ENCODE measurements at regions not wholly inside any gene's neighbourhood (a gene's known extent, or its start where the extent isn't known, plus 50 kb on each side); places are given as distances from the start of the nearest gene placed in this dataset.
"Not testable (repeated sequence)": the region's sequence is repeated elsewhere in the genome, so short reads cannot be mapped to it uniquely, and the experiment has no call there.

DNA sequence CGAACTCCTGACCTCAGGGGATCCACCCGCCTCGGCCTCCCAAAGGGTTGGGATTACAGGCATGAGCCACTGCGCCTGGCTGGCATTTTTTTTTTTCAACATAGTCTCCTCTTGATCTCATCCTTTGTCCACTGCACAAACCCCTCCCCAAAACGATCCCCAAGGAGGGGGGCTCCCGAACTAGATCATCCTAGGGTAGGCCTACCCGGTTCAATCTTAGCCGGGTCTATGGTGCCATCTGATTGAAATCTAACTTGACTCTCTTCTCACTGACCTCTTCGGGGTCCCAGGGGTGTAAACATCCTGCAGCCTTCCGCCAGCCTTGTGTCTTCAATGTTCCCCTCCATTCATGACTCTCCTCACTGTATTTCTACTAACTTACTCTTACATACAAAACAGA is 140.5 kb upstream of the CRHR1 start:
- no peak overlapping the region for H3K4me3 ChIP-seq (ENCODE audit: low read length in 2 of 2)
- no peak overlapping the region for H3K9ac ChIP-seq (ENCODE audit: low read depth, low read length, poor library complexity)
- no peak overlapping the region for H3K14ac ChIP-seq (ENCODE audit: low read length)
- no CpG with 5 or more reads among the region's 10 CpGs for WGBS, 2 donors (ENCODE audit: extremely low coverage in 2 of 2, insufficient read length in 2 of 2, insufficient replicate concordance in 1 of 2)
- H3K9me3 ChIP-seq (replicated peaks in 1 of 2; ENCODE audit: control insufficient read depth in 2 of 2, insufficient read depth in 1 of 2, low read depth in 1 of 2, low read length in 2 of 2), result no peaks in the 10 kb centered on the region
- no peak overlapping the region for H2AK5ac ChIP-seq (ENCODE audit: low read depth, low read length)
- H3K79me1 ChIP-seq (ENCODE audit: low read depth, low read length), result no peaks in the 10 kb centered on the region
- no peak overlapping the region for H2BK5ac ChIP-seq (ENCODE audit: low read length)
- H4K8ac ChIP-seq (ENCODE audit: low read depth, low read length), result no peak overlapping the region
- no peak overlapping the region for H2BK12ac ChIP-seq (ENCODE audit: low read length)
- H3K36me3 ChIP-seq (replicated peaks in 1 of 2; ENCODE audit: control insufficient read depth in 2 of 2, insufficient read depth in 2 of 2, low read length in 2 of 2), result peaks cover 6 to 7% of the 10 kb centered on the region in 2 donors
- DNase-seq (ENCODE audit: low spot score), result no peak
- H2BK15ac ChIP-seq (ENCODE audit: low read length), result no peak overlapping the region
- H3K4ac ChIP-seq (ENCODE audit: low read length), result no peak overlapping the region
- H3K4me2 ChIP-seq (ENCODE audit: insufficient read depth, low read length, poor library complexity, severe bottlenecking), result no peak overlapping the region
- H3K23ac ChIP-seq (ENCODE audit: low read depth, low read length, poor library complexity), result no peak overlapping the region
- no peak overlapping the region for H3K18ac ChIP-seq (ENCODE audit: low read length)
- no peaks in the 10 kb centered on the region for H3K4me1 ChIP-seq (ENCODE audit: control insufficient read depth in 2 of 2, insufficient read depth in 1 of 2, low read depth in 1 of 2, low read length in 2 of 2)
- no peaks in the 10 kb centered on the region for H3K27me3 ChIP-seq (ENCODE audit: control insufficient read depth in 3 of 3, insufficient read depth in 3 of 3, low read depth in 1 of 3, low read length in 3 of 3)
- H3K27ac ChIP-seq (replicated peaks; ENCODE audit: low read length), result no peak overlapping the region
- no peak overlapping the region for H4K91ac ChIP-seq (ENCODE audit: low read depth, low read length, poor library complexity)
- no peak overlapping the region for H2AFZ ChIP-seq (ENCODE audit: low read length)
- no peak overlapping the region for H2BK120ac ChIP-seq (ENCODE audit: low read depth, low read length)

DNA sequence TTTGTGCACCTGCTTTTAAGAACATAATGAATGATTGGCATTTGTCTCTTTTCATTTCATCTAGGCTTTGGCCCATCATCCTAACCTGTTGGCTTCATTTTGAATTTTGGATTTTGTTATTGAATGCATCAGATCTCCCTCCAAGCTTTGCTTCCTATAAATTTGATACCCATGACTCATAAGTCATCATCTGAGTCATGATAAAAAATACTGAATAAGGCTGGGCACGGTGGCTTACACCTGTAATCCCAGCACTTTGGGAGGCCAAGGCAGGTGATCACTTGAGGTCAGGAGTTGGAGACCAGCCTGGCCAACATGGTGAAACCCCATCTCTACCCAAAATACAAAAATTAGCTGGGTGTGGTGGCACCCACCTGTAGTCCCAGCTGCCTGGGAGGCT is 139.5 kb upstream of the CRHR1 start:
- not testable (repeated sequence) for H3K4me3 ChIP-seq (ENCODE audit: low read length in 2 of 2); H2BK120ac ChIP-seq (ENCODE audit: low read depth, low read length); H3K4me2 ChIP-seq (ENCODE audit: insufficient read depth, low read length, poor library complexity, severe bottlenecking); H3K14ac ChIP-seq (ENCODE audit: low read length); H3K9ac ChIP-seq (ENCODE audit: low read depth, low read length, poor library complexity); H3K9me3 ChIP-seq (replicated peaks in 1 of 2; ENCODE audit: control insufficient read depth in 2 of 2, insufficient read depth in 1 of 2, low read depth in 1 of 2, low read length in 2 of 2); H2BK5ac ChIP-seq (ENCODE audit: low read length); H4K91ac ChIP-seq (ENCODE audit: low read depth, low read length, poor library complexity); DNase-seq (ENCODE audit: low spot score); H3K18ac ChIP-seq (ENCODE audit: low read length); H3K27me3 ChIP-seq (ENCODE audit: control insufficient read depth in 3 of 3, insufficient read depth in 3 of 3, low read depth in 1 of 3, low read length in 3 of 3); H2BK15ac ChIP-seq (ENCODE audit: low read length); H3K27ac ChIP-seq (replicated peaks; ENCODE audit: low read length); H4K8ac ChIP-seq (ENCODE audit: low read depth, low read length); H3K36me3 ChIP-seq (replicated peaks in 1 of 2; ENCODE audit: control insufficient read depth in 2 of 2, insufficient read depth in 2 of 2, low read length in 2 of 2); H3K4ac ChIP-seq (ENCODE audit: low read length); H3K23ac ChIP-seq (ENCODE audit: low read depth, low read length, poor library complexity); H2AFZ ChIP-seq (ENCODE audit: low read length); H2BK12ac ChIP-seq (ENCODE audit: low read length); H3K4me1 ChIP-seq (ENCODE audit: control insufficient read depth in 2 of 2, insufficient read depth in 1 of 2, low read depth in 1 of 2, low read length in 2 of 2); H2AK5ac ChIP-seq (ENCODE audit: low read depth, low read length); H3K79me1 ChIP-seq (ENCODE audit: low read depth, low read length)
- WGBS, 2 donors (ENCODE audit: extremely low coverage in 2 of 2, insufficient read length in 2 of 2, insufficient replicate concordance in 1 of 2), result no CpG with 5 or more reads among the region's 1 CpG

DNA sequence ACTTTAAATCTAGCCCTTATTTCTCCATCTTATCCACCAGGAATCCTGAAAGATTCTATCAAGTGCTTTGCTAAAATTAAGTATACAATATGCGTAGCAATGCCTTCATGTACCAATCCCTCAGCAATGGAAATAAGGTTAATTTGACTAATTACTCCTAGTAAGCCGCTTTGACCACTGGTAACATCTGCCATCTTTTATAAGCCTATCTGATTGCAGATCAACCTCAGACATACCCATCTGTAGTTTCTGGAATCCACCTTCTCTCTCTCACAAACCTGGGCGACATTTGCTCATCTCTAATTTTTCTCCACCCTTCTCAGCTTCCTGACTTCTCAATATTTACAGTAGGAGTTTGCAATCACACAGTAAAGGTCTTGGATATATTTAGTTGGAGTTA is 138.8 kb upstream of the CRHR1 start:
- H2BK5ac ChIP-seq (ENCODE audit: low read length), result no peak overlapping the region
- WGBS, 2 donors (ENCODE audit: extremely low coverage in 2 of 2, insufficient read length in 2 of 2, insufficient replicate concordance in 1 of 2), result no CpG with 5 or more reads among the region's 3 CpGs
- H3K14ac ChIP-seq (ENCODE audit: low read length), result no peak overlapping the region

DNA sequence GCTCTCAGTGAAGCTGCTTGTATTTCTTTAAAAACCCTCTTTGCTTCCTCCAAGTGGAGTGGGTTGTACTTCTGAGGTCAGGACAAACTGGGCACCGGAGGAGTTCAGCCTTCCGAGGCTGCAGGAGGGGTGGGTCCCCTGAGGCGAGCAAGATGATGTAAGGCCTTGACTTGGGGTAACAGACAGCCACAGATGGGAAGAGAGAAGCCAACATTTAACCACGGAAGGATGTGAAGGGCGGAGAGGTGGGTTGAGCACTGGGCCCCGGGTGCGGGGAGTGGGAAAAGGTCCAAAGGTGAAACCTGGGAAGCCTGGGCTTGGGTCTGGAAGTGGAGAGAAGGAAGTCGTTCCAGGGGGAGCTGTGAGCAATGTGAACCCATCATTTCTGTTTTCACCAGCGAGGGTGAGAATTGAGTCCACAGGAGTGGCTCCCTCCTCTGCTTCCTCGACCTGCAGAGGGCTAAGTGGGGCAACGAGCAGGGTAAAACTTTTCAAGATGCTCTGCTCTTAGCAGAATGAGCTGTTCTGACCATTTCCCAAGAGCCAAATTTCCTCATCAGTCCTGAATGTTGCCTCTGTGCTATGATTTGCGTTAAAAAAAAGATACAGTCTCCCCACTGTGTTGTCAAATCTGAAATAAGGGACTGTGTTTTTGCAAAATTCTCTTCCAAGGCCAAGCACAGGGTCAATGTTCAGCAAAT is 137.7 kb upstream of the CRHR1 start:
- Histone ChIP-seq H3K9ac (ENCODE audit: low read depth, low read length, poor library complexity) (no peak overlapping the region), H3K18ac (ENCODE audit: low read length) (no peak overlapping the region), H3K23ac (ENCODE audit: low read depth, low read length, poor library complexity) (no peak overlapping the region), H3K4ac (ENCODE audit: low read length) (no peak overlapping the region), H2BK120ac (ENCODE audit: low read depth, low read length) (no peak overlapping the region), H3K9me3 (replicated peaks in 1 of 2; ENCODE audit: control insufficient read depth in 2 of 2, insufficient read depth in 1 of 2, low read depth in 1 of 2, low read length in 2 of 2) (no peaks in the 10 kb centered on the region), H3K4me3 (ENCODE audit: low read length in 2 of 2) (no peak overlapping the region), H3K36me3 (replicated peaks in 1 of 2; ENCODE audit: control insufficient read depth in 2 of 2, insufficient read depth in 2 of 2, low read length in 2 of 2) (no peaks in the 10 kb centered on the region), H2BK12ac (ENCODE audit: low read length) (no peak overlapping the region), H2AFZ (ENCODE audit: low read length) (no peak overlapping the region), H3K27me3 (ENCODE audit: control insufficient read depth in 3 of 3, insufficient read depth in 3 of 3, low read depth in 1 of 3, low read length in 3 of 3) (no peaks in the 10 kb centered on the region), H4K91ac (ENCODE audit: low read depth, low read length, poor library complexity) (no peak overlapping the region), H3K4me1 (ENCODE audit: control insufficient read depth in 2 of 2, insufficient read depth in 1 of 2, low read depth in 1 of 2, low read length in 2 of 2) (no peaks in the 10 kb centered on the region), H4K8ac (ENCODE audit: low read depth, low read length) (no peak overlapping the region), H3K14ac (ENCODE audit: low read length) (no peak overlapping the region), H2BK5ac (ENCODE audit: low read length) (no peak overlapping the region), H2BK15ac (ENCODE audit: low read length) (no peak overlapping the region), H2AK5ac (ENCODE audit: low read depth, low read length) (no peak overlapping the region), H3K79me1 (ENCODE audit: low read depth, low read length) (no peaks in the 10 kb centered on the region), H3K27ac (replicated peaks; ENCODE audit: low read length) (no peak overlapping the region), H3K4me2 (ENCODE audit: insufficient read depth, low read length, poor library complexity, severe bottlenecking) (no peak overlapping the region)
- DNase-seq (ENCODE audit: low spot score), result no peak
- WGBS, 2 donors (ENCODE audit: extremely low coverage in 2 of 2, insufficient read length in 2 of 2, insufficient replicate concordance in 1 of 2), result no CpG with 5 or more reads among the region's 12 CpGs

More for the DNA sequence above, 138.8 kb upstream of the CRHR1 start:
- H3K79me1 ChIP-seq (ENCODE audit: low read depth, low read length), result no peaks in the 10 kb centered on the region
- H4K8ac ChIP-seq (ENCODE audit: low read depth, low read length), result no peak overlapping the region
- no peak overlapping the region for H2BK15ac ChIP-seq (ENCODE audit: low read length)
- H3K18ac ChIP-seq (ENCODE audit: low read length), result no peak overlapping the region
- H3K23ac ChIP-seq (ENCODE audit: low read depth, low read length, poor library complexity), result no peak overlapping the region
- H3K4me3 ChIP-seq (ENCODE audit: low read length in 2 of 2), result no peak overlapping the region
- H3K9ac ChIP-seq (ENCODE audit: low read depth, low read length, poor library complexity), result no peak overlapping the region
- no peaks in the 10 kb centered on the region for H3K27me3 ChIP-seq (ENCODE audit: control insufficient read depth in 3 of 3, insufficient read depth in 3 of 3, low read depth in 1 of 3, low read length in 3 of 3)
- H3K36me3 ChIP-seq (replicated peaks in 1 of 2; ENCODE audit: control insufficient read depth in 2 of 2, insufficient read depth in 2 of 2, low read length in 2 of 2), result no peaks in the 10 kb centered on the region
- no peaks in the 10 kb centered on the region for H3K9me3 ChIP-seq (replicated peaks in 1 of 2; ENCODE audit: control insufficient read depth in 2 of 2, insufficient read depth in 1 of 2, low read depth in 1 of 2, low read length in 2 of 2)
- H2BK120ac ChIP-seq (ENCODE audit: low read depth, low read length), result no peak overlapping the region
- H2AK5ac ChIP-seq (ENCODE audit: low read depth, low read length), result no peak overlapping the region
- H3K27ac ChIP-seq (replicated peaks; ENCODE audit: low read length), result no peak overlapping the region
- H2BK12ac ChIP-seq (ENCODE audit: low read length), result no peak overlapping the region
- H2AFZ ChIP-seq (ENCODE audit: low read length), result no peak overlapping the region
- no peak overlapping the region for H4K91ac ChIP-seq (ENCODE audit: low read depth, low read length, poor library complexity)
- no peak for DNase-seq (ENCODE audit: low spot score)
- H3K4me1 ChIP-seq (ENCODE audit: control insufficient read depth in 2 of 2, insufficient read depth in 1 of 2, low read depth in 1 of 2, low read length in 2 of 2), result no peaks in the 10 kb centered on the region
- no peak overlapping the region for H3K4me2 ChIP-seq (ENCODE audit: insufficient read depth, low read length, poor library complexity, severe bottlenecking)
- H3K4ac ChIP-seq (ENCODE audit: low read length), result no peak overlapping the region
